Nephron progenitor cell (in vitro differentiated cells): ENCODE measurements at regions not wholly inside any gene's neighbourhood (a gene's known extent, or its start where the extent isn't known, plus 50 kb on each side); places are given as distances from the start of the nearest gene placed in this dataset.

ENCODE experiments used
- DNase-seq: peaks from one replicate; pipeline ENCODE4 v3.0.0; 2021
- H3K27ac Mint-ChIP-seq: 2 replicates; pipeline ENCODE4 v1.8.0; 2021; ENCODE audit warnings: mild to moderate bottlenecking, moderate library complexity, mixed read lengths
- H3K27me3 Mint-ChIP-seq: 2 replicates; pipeline ENCODE4 v1.8.0; 2021; ENCODE audit warnings: mild to moderate bottlenecking, low read depth, mixed read lengths; ENCODE audit not compliant: poor library complexity
- H3K36me3 Mint-ChIP-seq: 2 replicates; pipeline ENCODE4 v1.8.0; 2021; ENCODE audit warnings: low read depth, mixed read lengths
- H3K4me1 Mint-ChIP-seq: 2 replicates; pipeline ENCODE4 v1.8.0; 2021; ENCODE audit warnings: mixed read lengths
- H3K4me3 Mint-ChIP-seq: 2 replicates; pipeline ENCODE4 v1.8.0; 2021; ENCODE audit warnings: mild to moderate bottlenecking, moderate library complexity, mixed read lengths
- H3K9me3 Mint-ChIP-seq: 2 replicates; pipeline ENCODE4 v1.8.0; 2021; ENCODE audit warnings: mild to moderate bottlenecking, moderate library complexity, mixed read lengths
- CTCF ChIP-seq: fragments of 200-600 bp; sonication (generic); IDR thresholded peaks from 2 replicates; pipeline ENCODE4 v1.5.0; 2021; ENCODE audit warnings: antibody characterized with exemption

GRCh38 chrX:69371159-69371558 lies 133.0 kb upstream of the NALF2 start:
- Mint-ChIP-seq H3K4me3 (no peak overlapping the region), H3K9me3 (peaks cover 58% of the 10 kb centered on the region), H3K4me1 (peaks cover 8% of the 10 kb centered on the region), H3K27me3 (no peaks in the 10 kb centered on the region), H3K36me3 (no peaks in the 10 kb centered on the region), H3K27ac (no peak overlapping the region)
- DNase-seq, result no peak
- TF ChIP-seq CTCF, result no peak

GRCh38 chrX:69369999-69370398 lies 134.1 kb upstream of the NALF2 start:
- TF ChIP-seq CTCF, result no peak
- Mint-ChIP-seq H3K27ac (no peak overlapping the region), H3K4me1 (peaks cover 8% of the 10 kb centered on the region), H3K27me3 (peaks cover 2% of the 10 kb centered on the region), H3K9me3 (peaks cover 55% of the 10 kb centered on the region), H3K4me3 (no peak overlapping the region), H3K36me3 (no peaks in the 10 kb centered on the region)
- no peak for DNase-seq

- no peak for DNase-seq
- no peak overlapping the region for H3K4me3 Mint-ChIP-seq
- H3K27me3 Mint-ChIP-seq, result peaks cover 7% of the 10 kb centered on the region
- H3K27ac Mint-ChIP-seq, result no peak overlapping the region
- no peak for TF ChIP-seq CTCF
- peaks cover 35% of the 10 kb centered on the region for H3K9me3 Mint-ChIP-seq
- no peaks in the 10 kb centered on the region for H3K36me3 Mint-ChIP-seq
- peaks cover 12% of the 10 kb centered on the region for H3K4me1 Mint-ChIP-seq
These were observed 137.9 kb upstream of the NALF2 start for GRCh38 chrX:69366183-69366582.

DNA sequence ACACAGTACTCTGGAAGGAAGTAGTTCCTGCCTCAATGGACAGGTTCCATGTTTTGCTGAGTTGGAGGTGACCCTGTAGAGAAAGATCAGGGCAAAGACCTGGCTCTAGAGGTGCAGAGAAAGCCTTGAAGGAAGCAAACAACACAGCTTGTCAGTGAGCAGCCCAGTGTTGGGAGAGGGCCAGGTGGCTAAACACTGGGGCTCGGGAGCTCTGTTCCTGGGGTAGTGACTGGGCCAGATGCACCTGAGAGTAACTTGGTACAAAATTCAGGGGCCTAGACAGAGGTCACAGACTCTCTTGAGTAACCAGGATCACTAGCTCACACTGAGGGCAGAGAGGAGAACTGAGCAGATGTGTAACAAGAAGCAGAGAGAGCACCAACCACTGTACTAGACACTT lies 138.4 kb upstream of the NALF2 start:
- TF ChIP-seq CTCF, result no peak
- peaks cover 12% of the 10 kb centered on the region for H3K4me1 Mint-ChIP-seq
- no peak overlapping the region for H3K4me3 Mint-ChIP-seq
- no peak overlapping the region for H3K27ac Mint-ChIP-seq
- no peaks in the 10 kb centered on the region for H3K36me3 Mint-ChIP-seq
- DNase-seq, result no peak
- peaks cover 7% of the 10 kb centered on the region for H3K27me3 Mint-ChIP-seq
- H3K9me3 Mint-ChIP-seq, result peaks cover 35% of the 10 kb centered on the region

GRCh38 chrX:69365349-69365748 lies 138.8 kb upstream of the NALF2 start:
- no peak overlapping the region for H3K4me3 Mint-ChIP-seq
- H3K27me3 Mint-ChIP-seq, result peaks cover 7% of the 10 kb centered on the region
- no peak for TF ChIP-seq CTCF
- peaks cover 35% of the 10 kb centered on the region for H3K9me3 Mint-ChIP-seq
- no peak for DNase-seq
- H3K4me1 Mint-ChIP-seq, result peaks cover 12% of the 10 kb centered on the region
- no peaks in the 10 kb centered on the region for H3K36me3 Mint-ChIP-seq
- H3K27ac Mint-ChIP-seq, result no peak overlapping the region

GRCh38 chrX:69362856-69363255 lies 141.3 kb upstream of the NALF2 start:
- Mint-ChIP-seq H3K27me3 (peaks cover 7% of the 10 kb centered on the region), H3K27ac (peak overlapping the region; percentile 50), H3K9me3 (peaks cover 28% of the 10 kb centered on the region), H3K4me1 (peaks cover 12% of the 10 kb centered on the region), H3K36me3 (no peaks in the 10 kb centered on the region), H3K4me3 (no peak overlapping the region)
- no peak for TF ChIP-seq CTCF
- DNase-seq, result no peak
